ENCODE measurements at regions not wholly inside any gene's neighbourhood (a gene's known extent, or its start where the extent isn't known, plus 50 kb on each side); places are given as distances from the start of the nearest gene placed in this dataset.

GRCh38 chr9:106356924-106357323 is 506.0 kb upstream of the ZNF462 start:
- TF ChIP-seq, protein P1, sequence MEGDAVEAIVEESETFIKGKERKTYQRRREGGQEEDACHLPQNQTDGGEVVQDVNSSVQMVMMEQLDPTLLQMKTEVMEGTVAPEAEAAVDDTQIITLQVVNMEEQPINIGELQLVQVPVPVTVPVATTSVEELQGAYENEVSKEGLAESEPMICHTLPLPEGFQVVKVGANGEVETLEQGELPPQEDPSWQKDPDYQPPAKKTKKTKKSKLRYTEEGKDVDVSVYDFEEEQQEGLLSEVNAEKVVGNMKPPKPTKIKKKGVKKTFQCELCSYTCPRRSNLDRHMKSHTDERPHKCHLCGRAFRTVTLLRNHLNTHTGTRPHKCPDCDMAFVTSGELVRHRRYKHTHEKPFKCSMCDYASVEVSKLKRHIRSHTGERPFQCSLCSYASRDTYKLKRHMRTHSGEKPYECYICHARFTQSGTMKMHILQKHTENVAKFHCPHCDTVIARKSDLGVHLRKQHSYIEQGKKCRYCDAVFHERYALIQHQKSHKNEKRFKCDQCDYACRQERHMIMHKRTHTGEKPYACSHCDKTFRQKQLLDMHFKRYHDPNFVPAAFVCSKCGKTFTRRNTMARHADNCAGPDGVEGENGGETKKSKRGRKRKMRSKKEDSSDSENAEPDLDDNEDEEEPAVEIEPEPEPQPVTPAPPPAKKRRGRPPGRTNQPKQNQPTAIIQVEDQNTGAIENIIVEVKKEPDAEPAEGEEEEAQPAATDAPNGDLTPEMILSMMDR (IDR thresholded peaks at IDR 0.05), result no peak
- no peak for TF ChIP-seq EZH2 (IDR thresholded peaks at IDR 0.05)

Measured in neural progenitor cell (in vitro differentiated cells).